OCI-LY3 (cell line): ENCODE measurements at regions not wholly inside any gene's neighbourhood (a gene's known extent, or its start where the extent isn't known, plus 50 kb on each side); places are given as distances from the start of the nearest gene placed in this dataset.

Source experiments
- H2AFZ ChIP-seq: fragments of 200-600, 300-600 bp; shearing (Covaris generic); 2 replicates; pipeline ENCODE4 v1.6.0; 2014; ENCODE audit warnings: antibody characterized with exemption, low read depth, low read length
- H3K27ac ChIP-seq: fragments of 200-600, 300-600 bp; sonication (generic); 2 replicates; pipeline ENCODE4 v1.5.1; 2014; ENCODE audit warnings: mild to moderate bottlenecking, low read length, moderate library complexity, mixed read lengths
- H3K27me3 ChIP-seq: fragments of 200-600, 300-600 bp; sonication (generic); 2 replicates; pipeline ENCODE4 v1.6.1; 2014; ENCODE audit warnings: low read depth, low read length, mixed read lengths
- H3K36me3 ChIP-seq: fragments of 200-600, 300-600 bp; sonication (generic); replicated peaks from 2 replicates; pipeline ENCODE3; 2014; ENCODE audit warnings: low read depth, low read length, mixed read lengths
- H3K4me1 ChIP-seq: fragments of 300-600, 200-600 bp; sonication (generic); 2 replicates; pipeline ENCODE4 v1.6.1; 2014; ENCODE audit warnings: low read length, mixed read lengths
- H3K4me2 ChIP-seq: fragments of 200-600, 300-600 bp; sonication (generic); 2 replicates; pipeline ENCODE4 v1.6.1; 2014; ENCODE audit warnings: low read length, mixed read lengths
- H3K4me3 ChIP-seq: fragments of 300-600, 200-600 bp; sonication (generic); 2 replicates; pipeline ENCODE4 v1.5.1; 2014; ENCODE audit warnings: antibody characterized with exemption, mild to moderate bottlenecking, low read length, moderate library complexity
- H3K79me2 ChIP-seq: fragments of 300-600, 200-600 bp; shearing (Covaris generic); 2 replicates; pipeline ENCODE4 v1.6.1; 2014; ENCODE audit warnings: mild to moderate bottlenecking, low read length, mixed read lengths
- H3K9ac ChIP-seq: fragments of 300-600, 200-600 bp; shearing (Covaris generic); 2 replicates; pipeline ENCODE4 v1.6.0; 2014; ENCODE audit warnings: mild to moderate bottlenecking, low read length, moderate library complexity
- H3K9me3 ChIP-seq: fragments of 200-600, 300-600 bp; shearing (Covaris generic); 2 replicates; pipeline ENCODE4 v1.6.1; 2014; ENCODE audit warnings: low read length, mixed read lengths; ENCODE audit not compliant: insufficient read depth
- H4K20me1 ChIP-seq: fragments of 200-600, 300-600 bp; sonication (generic); 2 replicates; pipeline ENCODE4 v1.6.1; 2016; ENCODE audit warnings: low read length, mixed read lengths; ENCODE audit not compliant: insufficient read depth
- EZH2phosphoT487 ChIP-seq: fragments of 200-600 bp; shearing (Covaris generic); IDR thresholded peaks from 2 replicates; pipeline ENCODE4 v1.6.1; 2018; ENCODE audit warnings: antibody characterized with exemption, mixed run types, low read depth
- TF ChIP-seq, protein P1 (sequence below): fragments of 200-600, 300-600 bp; sonication (generic); IDR thresholded peaks from 2 replicates; pipeline ENCODE4 v1.5.1; 2014; ENCODE audit warnings: antibody characterized with exemption, low read length, low read depth

DNA sequence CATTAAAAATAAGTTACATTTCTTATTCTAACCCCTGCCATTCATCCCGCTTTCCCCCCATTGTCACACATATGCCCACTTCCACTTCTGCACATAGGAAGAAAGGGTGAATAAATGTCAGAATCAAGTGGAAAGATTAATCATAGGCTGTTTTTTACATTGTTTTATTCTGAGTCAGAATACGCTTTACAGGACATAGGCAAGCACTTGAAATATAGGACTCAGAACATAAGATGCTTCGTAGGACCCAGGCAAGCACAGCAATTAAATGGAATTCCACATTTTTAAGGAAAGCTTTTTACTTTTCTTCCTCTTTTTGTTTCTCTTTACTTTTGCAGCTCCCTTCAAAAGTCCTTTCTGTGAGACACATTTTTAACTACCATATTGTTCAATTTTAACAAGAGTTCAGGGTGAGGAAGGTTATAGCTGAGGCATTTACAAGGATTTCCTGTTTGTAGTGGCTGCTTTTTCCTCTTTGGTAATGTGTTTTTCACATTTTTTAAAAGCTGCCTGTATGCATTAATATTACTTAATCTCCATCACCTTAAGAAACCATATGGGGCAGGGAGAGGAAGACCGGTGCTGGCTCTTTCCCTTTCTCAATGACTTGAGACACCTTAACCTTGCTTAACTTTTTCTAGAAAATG is 130.0 kb downstream of the TES start:
- Histone ChIP-seq H3K36me3 (no peaks in the 10 kb centered on the region), H3K4me3 (no peak overlapping the region), H3K4me1 (peaks cover 23% of the 10 kb centered on the region), H3K9ac (no peak overlapping the region), H2AFZ (no peak overlapping the region), H3K9me3 (no peaks in the 10 kb centered on the region), H3K4me2 (peak overlapping the region; percentile 59; the same call in 1 of the 2 replicates), H4K20me1 (no peaks in the 10 kb centered on the region), H3K79me2 (no peaks in the 10 kb centered on the region), H3K27ac (no peak overlapping the region), H3K27me3 (no peaks in the 10 kb centered on the region)
- TF ChIP-seq, protein P1, sequence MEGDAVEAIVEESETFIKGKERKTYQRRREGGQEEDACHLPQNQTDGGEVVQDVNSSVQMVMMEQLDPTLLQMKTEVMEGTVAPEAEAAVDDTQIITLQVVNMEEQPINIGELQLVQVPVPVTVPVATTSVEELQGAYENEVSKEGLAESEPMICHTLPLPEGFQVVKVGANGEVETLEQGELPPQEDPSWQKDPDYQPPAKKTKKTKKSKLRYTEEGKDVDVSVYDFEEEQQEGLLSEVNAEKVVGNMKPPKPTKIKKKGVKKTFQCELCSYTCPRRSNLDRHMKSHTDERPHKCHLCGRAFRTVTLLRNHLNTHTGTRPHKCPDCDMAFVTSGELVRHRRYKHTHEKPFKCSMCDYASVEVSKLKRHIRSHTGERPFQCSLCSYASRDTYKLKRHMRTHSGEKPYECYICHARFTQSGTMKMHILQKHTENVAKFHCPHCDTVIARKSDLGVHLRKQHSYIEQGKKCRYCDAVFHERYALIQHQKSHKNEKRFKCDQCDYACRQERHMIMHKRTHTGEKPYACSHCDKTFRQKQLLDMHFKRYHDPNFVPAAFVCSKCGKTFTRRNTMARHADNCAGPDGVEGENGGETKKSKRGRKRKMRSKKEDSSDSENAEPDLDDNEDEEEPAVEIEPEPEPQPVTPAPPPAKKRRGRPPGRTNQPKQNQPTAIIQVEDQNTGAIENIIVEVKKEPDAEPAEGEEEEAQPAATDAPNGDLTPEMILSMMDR = no peak
- TF ChIP-seq EZH2phosphoT487 = no peak

DNA sequence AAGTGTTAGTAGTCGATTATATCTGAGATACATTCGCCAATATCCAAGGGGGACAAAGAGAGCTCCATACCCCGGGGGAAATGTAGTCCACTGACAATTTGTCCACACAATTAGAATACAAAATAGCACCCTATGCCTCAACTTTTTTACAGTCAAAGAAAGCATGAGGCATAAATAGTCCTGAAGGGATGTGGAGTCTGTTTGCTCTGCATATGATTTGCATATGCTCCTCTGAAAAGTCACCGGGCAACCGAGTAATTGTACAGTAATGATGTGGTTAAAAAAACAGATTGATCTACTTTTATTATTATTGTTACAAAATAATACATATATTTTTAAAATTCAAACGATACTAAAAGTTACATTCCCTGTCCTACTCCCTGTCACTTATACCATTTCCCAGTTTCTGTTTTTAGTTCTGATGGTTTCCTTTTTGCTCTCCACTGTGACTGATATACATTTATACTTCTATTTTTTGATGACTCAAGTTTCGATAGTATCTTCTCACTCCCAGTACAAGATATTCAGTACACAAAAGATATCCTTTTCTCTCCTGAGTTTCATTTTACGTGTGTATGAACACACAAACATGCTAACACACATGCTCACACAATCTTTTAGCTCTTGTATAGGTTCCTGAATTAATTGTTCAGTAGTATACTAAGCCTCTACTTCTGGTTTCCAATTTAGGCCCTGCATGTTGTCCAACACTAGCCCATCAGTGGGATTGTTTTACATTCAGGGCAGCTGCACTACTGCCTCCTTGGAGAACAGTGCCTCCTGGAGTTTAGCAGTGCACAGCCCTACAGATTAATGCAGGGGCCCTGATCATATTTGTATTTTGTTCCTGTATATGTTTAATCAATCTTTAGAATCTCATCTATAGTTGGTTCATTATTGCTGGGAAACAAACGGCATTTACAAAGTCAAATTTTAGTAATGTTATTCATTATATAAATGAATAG is 130.9 kb downstream of the TES start:
- H3K9me3 ChIP-seq = 0 out of 2 replicates have a peak, but pooled peaks cover under 1% of the 10 kb centered on the region
- H2AFZ ChIP-seq = peak overlapping the region; percentile 50; the same call in 1 of the 2 replicates
- TF ChIP-seq EZH2phosphoT487 = no peak
- TF ChIP-seq, protein P1 = peak; percentile 80
- peak overlapping the region; percentile 23; the same call in 1 of the 2 replicates for H3K27ac ChIP-seq
- peak overlapping the region; percentile 12; the same call in 1 of the 2 replicates for H3K9ac ChIP-seq
- H3K79me2 ChIP-seq = no peaks in the 10 kb centered on the region
- H3K27me3 ChIP-seq = no peaks in the 10 kb centered on the region
- H3K4me1 ChIP-seq = peaks cover 23% of the 10 kb centered on the region
- 0 out of 2 replicates have a peak overlapping the region, but pooled peaks have one; percentile 18 for H3K4me3 ChIP-seq
- no peaks in the 10 kb centered on the region for H4K20me1 ChIP-seq
- no peaks in the 10 kb centered on the region for H3K36me3 ChIP-seq
- H3K4me2 ChIP-seq = peak overlapping the region; percentile 59

DNA sequence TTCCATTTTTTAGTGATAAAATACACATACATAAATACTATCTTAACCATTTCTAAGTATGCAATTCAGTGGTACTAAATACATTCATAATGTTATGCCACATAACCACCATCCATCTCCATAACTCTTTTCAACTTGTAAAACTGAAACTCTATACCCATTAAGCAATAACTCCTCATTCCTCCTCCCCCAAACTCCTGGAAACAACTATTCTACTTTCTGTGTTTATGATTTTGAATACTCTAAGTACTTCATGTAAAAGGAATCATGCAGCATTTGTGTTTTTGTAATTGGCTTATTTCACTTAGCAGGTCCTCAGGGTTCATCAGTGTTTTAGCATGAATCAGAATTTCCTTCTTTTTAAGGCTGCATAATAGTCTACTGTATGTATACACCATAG is 131.8 kb downstream of the TES start:
- Histone ChIP-seq H3K36me3 (no peaks in the 10 kb centered on the region), H3K9ac (no peak overlapping the region), H3K4me1 (peaks cover 23% of the 10 kb centered on the region), H3K27ac (no peak overlapping the region), H3K27me3 (no peaks in the 10 kb centered on the region), H3K4me3 (no peak overlapping the region), H3K4me2 (no peak overlapping the region), H2AFZ (no peak overlapping the region), H3K9me3 (0 out of 2 replicates have a peak, but pooled peaks cover 5% of the 10 kb centered on the region), H3K79me2 (no peaks in the 10 kb centered on the region), H4K20me1 (no peaks in the 10 kb centered on the region)
- TF ChIP-seq EZH2phosphoT487 = no peak
- TF ChIP-seq, protein P1 = no peak
